Smooth muscle cell (in vitro differentiated cells): ENCODE measurements at regions not wholly inside any gene's neighbourhood (a gene's known extent, or its start where the extent isn't known, plus 50 kb on each side); places are given as distances from the start of the nearest gene placed in this dataset.

Experiments
- DNase-seq: peaks from one replicate; lab custom pipeline; 2025; ENCODE audit not compliant: unreplicated experiment; lab: John Stamatoyannopoulos, UW
- H2AFZ ChIP-seq: fragments of 200-600 bp; sonication (generic); 2 replicates; pipeline ENCODE4 v1.6.0; 2016; ENCODE audit warnings: antibody characterized with exemption, low read depth, mild to moderate bottlenecking
- H3F3A ChIP-seq: fragments of 200-600 bp; sonication (generic); 2 replicates; pipeline ENCODE4 v1.6.0; 2017; ENCODE audit warnings: antibody characterized with exemption, low read depth
- H3K27ac ChIP-seq: fragments of 200-600 bp; sonication (generic); 2 replicates; pipeline ENCODE4 v1.5.1; 2016; ENCODE audit warnings: low read depth, mild to moderate bottlenecking
- H3K27me3 ChIP-seq: fragments of 200-600 bp; sonication (generic); 2 replicates; pipeline ENCODE4 v1.6.1; 2016; ENCODE audit warnings: low read depth, mild to moderate bottlenecking
- H3K36me3 ChIP-seq: fragments of 200-600 bp; sonication (generic); 2 replicates; pipeline ENCODE4 v1.5.1; 2016; ENCODE audit warnings: low read depth
- H3K4me1 ChIP-seq: fragments of 200-600 bp; sonication (generic); 2 replicates; pipeline ENCODE4 v1.5.1; 2016; ENCODE audit warnings: low read depth
- H3K4me2 ChIP-seq: fragments of 200-600 bp; sonication (generic); 2 replicates; pipeline ENCODE4 v1.6.0; 2016; ENCODE audit warnings: mild to moderate bottlenecking
- H3K4me3 ChIP-seq: fragments of 200-600 bp; sonication (generic); 2 replicates; pipeline ENCODE4 v1.5.1; 2016; ENCODE audit warnings: mild to moderate bottlenecking
- H3K79me2 ChIP-seq: fragments of 200-600 bp; sonication (generic); 2 replicates; pipeline ENCODE4 v1.6.0; 2016; ENCODE audit warnings: low read depth, mild to moderate bottlenecking
- H3K9ac ChIP-seq: fragments of 200-600 bp; sonication (generic); 2 replicates; pipeline ENCODE4 v1.6.0; 2016; ENCODE audit warnings: low read depth
- H3K9me3 ChIP-seq: fragments of 200-600 bp; sonication (generic); replicated peaks from 2 replicates; pipeline ENCODE4 v1.5.1; 2016; ENCODE audit warnings: low read depth
- H4K20me1 ChIP-seq: fragments of 200-600 bp; sonication (generic); 2 replicates; pipeline ENCODE4 v1.6.0; 2016; ENCODE audit warnings: low read depth
- WGBS: methylation state at CpG from one replicate; pipeline ENCODE4 v1.1.7; 2016; ENCODE audit warnings: low lambda C conversion rate; 5-methylcytosine and 5-hydroxymethylcytosine counted together
- TF ChIP-seq, protein P1 (sequence below): fragments of 200-600 bp; sonication (generic); IDR thresholded peaks from 2 replicates; pipeline ENCODE4 v1.5.1; 2017; ENCODE audit warnings: borderline replicate concordance, mild to moderate bottlenecking, antibody characterized with exemption; ENCODE audit not compliant: insufficient read depth, poor library complexity, severe bottlenecking

DNA sequence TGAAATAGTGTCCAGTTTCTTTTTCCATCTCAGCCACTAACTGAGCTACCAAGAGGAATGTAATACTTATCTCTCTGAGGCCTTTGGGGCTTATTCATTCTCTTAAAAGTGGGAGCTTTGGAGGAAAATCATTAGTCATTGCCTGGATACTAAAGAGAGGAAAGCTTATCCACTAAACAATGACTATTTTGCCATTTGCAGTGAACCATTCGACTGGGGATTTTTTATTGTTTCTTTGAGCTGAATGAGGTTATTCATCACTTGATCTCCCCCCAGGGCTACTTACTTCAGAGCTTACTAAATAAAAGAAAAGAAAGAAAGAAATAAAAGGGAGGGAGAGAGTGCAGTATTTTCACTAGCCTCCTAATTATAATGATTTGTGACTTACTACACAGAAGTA lies 1329.5 kb upstream of the TENM3 start:
- Histone ChIP-seq H3K9me3 (no peaks in the 10 kb centered on the region), H3K79me2 (no peaks in the 10 kb centered on the region), H3K9ac (no peak overlapping the region), H3K27ac (peak overlapping the region; percentile 73), H3K4me2 (peak overlapping the region; percentile 76), H3K4me3 (no peak overlapping the region), H2AFZ (no peak overlapping the region), H3F3A (peaks cover 6% of the 10 kb centered on the region), H3K27me3 (no peaks in the 10 kb centered on the region), H3K4me1 (peaks cover 15% of the 10 kb centered on the region), H3K36me3 (no peaks in the 10 kb centered on the region), H4K20me1 (no peaks in the 10 kb centered on the region)
- WGBS = 10% methylated on average over 1 of the region's 1 CpG
- TF ChIP-seq, protein P1, sequence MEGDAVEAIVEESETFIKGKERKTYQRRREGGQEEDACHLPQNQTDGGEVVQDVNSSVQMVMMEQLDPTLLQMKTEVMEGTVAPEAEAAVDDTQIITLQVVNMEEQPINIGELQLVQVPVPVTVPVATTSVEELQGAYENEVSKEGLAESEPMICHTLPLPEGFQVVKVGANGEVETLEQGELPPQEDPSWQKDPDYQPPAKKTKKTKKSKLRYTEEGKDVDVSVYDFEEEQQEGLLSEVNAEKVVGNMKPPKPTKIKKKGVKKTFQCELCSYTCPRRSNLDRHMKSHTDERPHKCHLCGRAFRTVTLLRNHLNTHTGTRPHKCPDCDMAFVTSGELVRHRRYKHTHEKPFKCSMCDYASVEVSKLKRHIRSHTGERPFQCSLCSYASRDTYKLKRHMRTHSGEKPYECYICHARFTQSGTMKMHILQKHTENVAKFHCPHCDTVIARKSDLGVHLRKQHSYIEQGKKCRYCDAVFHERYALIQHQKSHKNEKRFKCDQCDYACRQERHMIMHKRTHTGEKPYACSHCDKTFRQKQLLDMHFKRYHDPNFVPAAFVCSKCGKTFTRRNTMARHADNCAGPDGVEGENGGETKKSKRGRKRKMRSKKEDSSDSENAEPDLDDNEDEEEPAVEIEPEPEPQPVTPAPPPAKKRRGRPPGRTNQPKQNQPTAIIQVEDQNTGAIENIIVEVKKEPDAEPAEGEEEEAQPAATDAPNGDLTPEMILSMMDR = no peak
- DNase-seq = no peak

DNA sequence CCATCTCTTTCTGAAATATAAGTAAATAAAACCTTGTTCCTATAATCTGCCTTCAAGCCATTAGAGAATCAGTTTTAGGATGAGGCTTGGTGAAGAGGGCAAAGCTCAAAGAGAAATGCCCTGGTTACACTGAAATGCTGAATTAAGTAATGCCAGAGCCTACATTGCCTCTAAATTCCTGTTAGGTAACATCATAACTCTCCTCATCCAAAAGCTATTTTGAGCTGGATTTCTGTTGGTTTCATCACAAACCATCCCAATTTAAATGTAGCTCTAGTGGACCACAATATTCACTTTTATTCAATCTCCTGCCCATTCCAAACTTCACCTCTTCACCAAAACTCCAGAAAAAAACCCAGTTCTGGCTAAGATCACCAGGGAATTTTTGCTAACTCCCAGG lies 1319.7 kb upstream of the TENM3 start:
- Histone ChIP-seq H3K4me1 (no peaks in the 10 kb centered on the region), H3K27ac (peak overlapping the region; percentile 56), H3K9ac (peak overlapping the region; percentile 41), H3K36me3 (no peaks in the 10 kb centered on the region), H4K20me1 (no peaks in the 10 kb centered on the region), H3K27me3 (no peaks in the 10 kb centered on the region), H3F3A (no peaks in the 10 kb centered on the region), H3K4me3 (no peak overlapping the region), H3K4me2 (peak overlapping the region; percentile 23), H2AFZ (no peak overlapping the region), H3K79me2 (no peaks in the 10 kb centered on the region), H3K9me3 (no peaks in the 10 kb centered on the region)
- TF ChIP-seq, protein P1 = no peak
- no peak for DNase-seq

DNA sequence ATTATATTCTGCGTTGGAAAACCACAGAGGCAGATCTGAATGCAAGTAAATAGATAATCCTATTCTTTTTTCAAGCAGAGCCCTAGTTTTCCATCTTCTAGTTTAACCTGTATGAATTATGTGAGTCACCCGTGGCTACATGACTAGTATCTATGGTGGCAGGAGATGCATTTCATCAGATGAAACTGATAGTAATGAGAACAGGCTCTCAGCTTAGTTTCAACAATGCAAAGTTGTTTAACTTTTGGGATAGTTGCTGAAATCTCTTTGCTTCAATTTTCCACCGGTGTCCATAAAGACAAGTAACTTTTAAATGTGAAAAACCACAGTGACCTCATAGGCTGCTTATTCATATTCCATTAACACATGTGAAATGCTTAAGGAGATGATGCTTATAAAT lies 1317.4 kb upstream of the TENM3 start:
- DNase-seq = no peak
- H3K27ac ChIP-seq = peak overlapping the region; percentile 46

DNA sequence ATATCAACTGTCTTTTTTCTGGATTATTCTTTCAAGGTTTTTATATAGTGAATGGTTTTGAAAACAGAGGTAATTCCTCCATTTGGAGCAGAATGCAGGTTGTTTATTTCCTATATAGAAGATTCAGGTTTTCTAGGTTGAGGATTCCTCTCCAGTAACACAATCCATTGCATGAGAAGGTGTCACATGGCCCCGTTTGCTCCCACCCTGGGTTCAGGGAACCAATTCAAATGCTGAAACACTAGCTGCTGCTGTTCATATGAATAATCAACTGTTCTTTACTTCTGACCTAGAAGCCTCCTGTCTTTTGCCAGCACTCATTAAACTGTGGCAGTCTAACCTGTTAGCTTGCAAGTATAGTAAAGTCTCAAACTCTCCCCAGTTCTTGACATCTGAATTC lies 1316.9 kb upstream of the TENM3 start:
- H3K36me3 ChIP-seq = no peaks in the 10 kb centered on the region
- DNase-seq = no peak
- H4K20me1 ChIP-seq = no peaks in the 10 kb centered on the region
- TF ChIP-seq, protein P1 = no peak
- no peaks in the 10 kb centered on the region for H3K9me3 ChIP-seq
- H3K79me2 ChIP-seq = no peaks in the 10 kb centered on the region
- H3F3A ChIP-seq = no peaks in the 10 kb centered on the region
- H2AFZ ChIP-seq = no peak overlapping the region
- no peaks in the 10 kb centered on the region for H3K4me1 ChIP-seq
- no peak overlapping the region for H3K4me2 ChIP-seq
- 42% methylated on average over 1 of the region's 1 CpG for WGBS
- no peak overlapping the region for H3K9ac ChIP-seq
- H3K27me3 ChIP-seq = no peaks in the 10 kb centered on the region
- H3K27ac ChIP-seq = peak overlapping the region; percentile 46
- no peak overlapping the region for H3K4me3 ChIP-seq

More for the DNA sequence above, 1317.4 kb upstream of the TENM3 start:
- TF ChIP-seq, protein P1 = no peak
- Histone ChIP-seq H3K4me2 (no peak overlapping the region), H2AFZ (no peak overlapping the region), H3K4me3 (no peak overlapping the region), H3K4me1 (no peaks in the 10 kb centered on the region), H4K20me1 (no peaks in the 10 kb centered on the region), H3K36me3 (no peaks in the 10 kb centered on the region), H3F3A (no peaks in the 10 kb centered on the region), H3K27me3 (no peaks in the 10 kb centered on the region), H3K79me2 (no peaks in the 10 kb centered on the region), H3K9me3 (no peaks in the 10 kb centered on the region), H3K9ac (no peak overlapping the region)
- WGBS = 64% methylated on average over 3 of the region's 3 CpGs
